ENCODE measurements at regions not wholly inside any gene's neighbourhood (a gene's known extent, or its start where the extent isn't known, plus 50 kb on each side); places are given as distances from the start of the nearest gene placed in this dataset.

DNA sequence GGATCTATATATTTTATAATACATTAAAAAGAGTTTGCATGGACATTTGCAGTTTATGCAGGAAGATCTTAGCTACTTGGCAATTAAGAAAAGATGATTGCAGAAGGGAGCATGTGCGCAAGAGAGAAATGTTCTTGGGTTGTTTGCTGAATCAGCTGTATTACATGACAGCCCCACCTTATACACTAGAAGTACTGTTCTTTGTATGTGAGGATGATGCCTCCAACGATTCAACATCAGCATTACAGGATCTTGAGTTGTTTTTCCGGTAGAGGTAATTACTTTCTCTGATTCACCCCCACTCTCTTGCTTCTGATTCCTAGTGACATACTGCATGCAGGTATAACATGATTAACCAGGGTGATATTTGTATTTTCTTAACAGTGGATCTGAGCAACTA, 140.8 kb downstream of the PCDH7 start:
- Histone ChIP-seq H2BK15ac (ENCODE audit: low read depth, low read length) (no peak overlapping the region), H3K27me3 (ENCODE audit: insufficient read depth, low read length) (no peaks in the 10 kb centered on the region; the same call in 1 of the 2 replicates), H3K18ac (ENCODE audit: insufficient read length, low read depth, low read length) (no peak overlapping the region), H3K56ac (ENCODE audit: insufficient read length, low read depth, low read length) (no peak overlapping the region), H3K79me2 (ENCODE audit: insufficient read depth, low read length) (no peaks in the 10 kb centered on the region), H3K23me2 (ENCODE audit: insufficient read length, low read depth, low read length, poor library complexity, severe bottlenecking) (no peaks in the 10 kb centered on the region), H2BK20ac (ENCODE audit: low read depth, low read length, poor library complexity, severe bottlenecking) (no peak overlapping the region), H2AFZ (ENCODE audit: low read length) (no peak overlapping the region), H3K9ac (ENCODE audit: extremely low read depth, insufficient read length, low read length) (no peak overlapping the region), H4K20me1 (ENCODE audit: control insufficient read depth, insufficient read depth, insufficient read length) (no peaks in the 10 kb centered on the region), H4K8ac (replicated peaks; ENCODE audit: insufficient read length, low read depth, low read length) (no peak overlapping the region), H3K4ac (ENCODE audit: low read depth, low read length) (no peak overlapping the region), H3K9me3 (ENCODE audit: control insufficient read depth, low read depth, low read length) (no peaks in the 10 kb centered on the region), H3K4me1 (ENCODE audit: insufficient read depth, low read length) (no peaks in the 10 kb centered on the region), H3K79me1 (ENCODE audit: insufficient read depth, low read depth, low read length, poor library complexity, severe bottlenecking) (no peaks in the 10 kb centered on the region), H3K27ac (ENCODE audit: insufficient read length, low read depth, low read length) (no peak overlapping the region), H3K14ac (ENCODE audit: insufficient read depth, low read length) (no peak overlapping the region), H2AK5ac (ENCODE audit: insufficient read length, low read length) (no peak overlapping the region), H3K4me2 (ENCODE audit: insufficient read depth, insufficient read length, low read length) (no peak overlapping the region), H4K91ac (ENCODE audit: insufficient read length, low read depth, low read length) (no peak overlapping the region), H2BK120ac (ENCODE audit: low read depth, low read length, poor library complexity, severe bottlenecking) (no peak overlapping the region), H4K5ac (ENCODE audit: insufficient read length, low read depth, low read length) (no peak overlapping the region), H2BK12ac (ENCODE audit: insufficient read length, low read depth, low read length) (no peak overlapping the region), H2BK5ac (ENCODE audit: insufficient read length, low read length) (no peak overlapping the region), H3K23ac (ENCODE audit: insufficient read length, low read depth, low read length) (no peak overlapping the region), H3T11ph (ENCODE audit: low read length) (no peak overlapping the region)
- no peaks in the 10 kb centered on the region for H3K27me3 Mint-ChIP-seq (ENCODE audit: low read depth)
- TF ChIP-seq, protein P1, sequence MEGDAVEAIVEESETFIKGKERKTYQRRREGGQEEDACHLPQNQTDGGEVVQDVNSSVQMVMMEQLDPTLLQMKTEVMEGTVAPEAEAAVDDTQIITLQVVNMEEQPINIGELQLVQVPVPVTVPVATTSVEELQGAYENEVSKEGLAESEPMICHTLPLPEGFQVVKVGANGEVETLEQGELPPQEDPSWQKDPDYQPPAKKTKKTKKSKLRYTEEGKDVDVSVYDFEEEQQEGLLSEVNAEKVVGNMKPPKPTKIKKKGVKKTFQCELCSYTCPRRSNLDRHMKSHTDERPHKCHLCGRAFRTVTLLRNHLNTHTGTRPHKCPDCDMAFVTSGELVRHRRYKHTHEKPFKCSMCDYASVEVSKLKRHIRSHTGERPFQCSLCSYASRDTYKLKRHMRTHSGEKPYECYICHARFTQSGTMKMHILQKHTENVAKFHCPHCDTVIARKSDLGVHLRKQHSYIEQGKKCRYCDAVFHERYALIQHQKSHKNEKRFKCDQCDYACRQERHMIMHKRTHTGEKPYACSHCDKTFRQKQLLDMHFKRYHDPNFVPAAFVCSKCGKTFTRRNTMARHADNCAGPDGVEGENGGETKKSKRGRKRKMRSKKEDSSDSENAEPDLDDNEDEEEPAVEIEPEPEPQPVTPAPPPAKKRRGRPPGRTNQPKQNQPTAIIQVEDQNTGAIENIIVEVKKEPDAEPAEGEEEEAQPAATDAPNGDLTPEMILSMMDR (conservative IDR thresholded peaks at IDR 0.05): no peak
- no peaks in the 10 kb centered on the region for H3K9me3 Mint-ChIP-seq
- no peak overlapping the region for H3K27ac Mint-ChIP-seq
- no peak overlapping the region for H3K4me3 Mint-ChIP-seq
- no CpG with 5 or more reads among the region's 3 CpGs for WGBS (ENCODE audit: extremely low coverage, insufficient read length, low lambda C conversion rate)
- peaks cover 10 to 22% of the 10 kb centered on the region in 2 experiments for H3K4me1 Mint-ChIP-seq
- no peak for DNase-seq
- H3K36me3 Mint-ChIP-seq (ENCODE audit: insufficient read depth in 1 of 3, low read depth in 3 of 3): no peaks in the 10 kb centered on the region

All from H9 (cell line).